ENCODE measurements at regions not wholly inside any gene's neighbourhood (a gene's known extent, or its start where the extent isn't known, plus 50 kb on each side); places are given as distances from the start of the nearest gene placed in this dataset.
"Not testable (repeated sequence)": the region's sequence is repeated elsewhere in the genome, so short reads cannot be mapped to it uniquely, and the experiment has no call there.

DNA sequence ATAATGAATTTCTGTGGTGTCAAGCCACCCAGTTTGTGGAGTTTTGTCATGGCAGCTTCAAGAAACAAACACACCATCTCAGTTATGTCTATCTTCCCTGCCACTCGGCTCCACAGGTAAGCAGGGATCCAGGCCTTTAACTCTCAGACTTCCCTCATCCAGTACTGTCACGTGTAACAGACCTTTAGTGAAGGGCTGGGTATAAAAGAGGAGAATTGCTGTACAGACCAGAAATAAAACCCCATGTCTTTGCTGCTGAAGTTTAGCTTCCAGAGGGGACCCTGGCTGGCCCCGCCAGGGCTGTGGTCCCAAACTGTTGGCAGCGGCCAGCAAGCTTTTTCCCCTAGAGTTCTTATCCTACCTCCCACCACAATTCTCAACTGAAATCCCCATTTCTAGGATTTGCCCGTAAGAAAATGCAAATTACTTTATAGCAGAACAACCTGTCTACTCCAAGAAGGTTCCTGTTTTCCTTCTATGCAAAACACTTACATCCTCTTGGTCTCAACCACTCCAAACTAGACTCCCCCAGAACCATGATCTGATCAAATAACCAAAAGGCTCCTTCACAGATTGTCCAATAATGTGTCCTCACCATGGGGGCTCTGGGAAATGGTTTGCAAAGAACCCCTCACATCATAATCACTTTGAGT is 438.0 kb upstream of the ID2 start:
- in situ Hi-C loops (cut with HindIII; ENCODE audit: low pct_unique_long_range_greater_than_20kb, low sequenced_read_pairs), result no loop called here
- no peak for DNase-seq (ENCODE audit: low read depth in 1 of 2, low spot score in 1 of 2)
- TF ChIP-seq JUND (IDR thresholded peaks at IDR 0.05; ENCODE audit: low read depth), result no peak

GRCh38 chr2:8244639-8245038 is 437.2 kb upstream of the ID2 start:
- DNase-seq (ENCODE audit: low read depth in 1 of 2, low spot score in 1 of 2), result no peak
- TF ChIP-seq JUND (IDR thresholded peaks at IDR 0.05; ENCODE audit: low read depth), result no peak
- in situ Hi-C loops (cut with HindIII; ENCODE audit: low pct_unique_long_range_greater_than_20kb, low sequenced_read_pairs), result no loop called here

- in situ Hi-C loops (cut with HindIII; ENCODE audit: low pct_unique_long_range_greater_than_20kb, low sequenced_read_pairs), result no loop called here
- no peak for DNase-seq (ENCODE audit: low read depth in 1 of 2, low spot score in 1 of 2)
- no peak for TF ChIP-seq JUND (IDR thresholded peaks at IDR 0.05; ENCODE audit: low read depth)
Observed at GRCh38 chr2:8246137-8246536, 435.7 kb upstream of the ID2 start.

DNA sequence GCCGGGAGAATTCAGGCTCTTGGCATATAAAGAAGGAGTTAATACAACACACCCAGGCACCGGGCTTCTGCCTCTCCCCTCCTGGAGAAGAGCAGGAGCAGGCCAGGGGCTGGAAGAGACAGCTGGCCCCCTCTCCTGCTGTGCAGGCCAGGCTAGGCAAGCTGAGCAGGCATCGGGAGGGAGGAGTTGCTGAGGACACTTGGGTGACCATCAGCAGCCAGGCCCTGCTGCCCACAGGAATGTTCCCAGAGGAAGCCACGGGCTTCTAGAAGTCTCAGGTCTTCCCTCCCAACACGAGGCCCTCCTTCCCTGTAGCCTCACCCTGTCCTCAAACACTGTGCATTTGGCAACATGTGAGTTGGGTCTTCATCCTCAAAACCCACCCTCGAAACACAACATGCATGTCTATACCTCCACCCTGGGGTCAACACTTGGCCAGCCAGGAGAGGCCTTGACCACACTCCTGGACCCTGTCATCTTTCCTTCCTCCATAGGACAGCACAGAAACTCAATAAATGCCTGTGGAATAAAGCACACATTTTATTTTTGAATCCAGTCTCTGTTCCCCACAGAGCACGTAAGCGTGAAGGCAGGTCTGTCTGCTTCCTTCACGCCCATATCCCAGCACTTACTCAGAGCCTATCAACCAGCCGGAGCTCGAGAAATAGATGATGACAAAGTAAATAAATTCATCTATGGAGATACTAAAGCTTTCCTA is 433.8 kb upstream of the ID2 start:
- in situ Hi-C loops (cut with HindIII; ENCODE audit: low pct_unique_long_range_greater_than_20kb, low sequenced_read_pairs), result no loop called here
- no peak for DNase-seq (ENCODE audit: low read depth in 1 of 2, low spot score in 1 of 2)
- no peak for TF ChIP-seq JUND (IDR thresholded peaks at IDR 0.05; ENCODE audit: low read depth)

DNA sequence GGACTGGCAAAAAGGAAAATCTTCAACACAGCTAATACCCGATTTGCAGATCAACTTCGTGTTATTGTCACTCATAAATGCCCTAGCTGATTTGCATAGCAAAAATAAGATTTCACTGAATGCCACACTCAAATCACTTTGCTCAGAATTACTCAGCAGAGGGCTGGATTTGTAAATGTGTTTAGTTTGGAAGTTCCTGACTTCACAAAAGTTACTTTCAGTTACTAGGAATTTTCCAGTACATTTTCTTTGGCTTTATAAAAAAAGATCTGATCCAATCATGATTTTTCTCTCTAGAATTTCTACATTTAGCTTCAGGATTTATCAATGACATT is 433.3 kb upstream of the ID2 start:
- TF ChIP-seq JUND (IDR thresholded peaks at IDR 0.05; ENCODE audit: low read depth), result no peak
- in situ Hi-C loops (cut with HindIII; ENCODE audit: low pct_unique_long_range_greater_than_20kb, low sequenced_read_pairs), result no loop called here
- no peak for DNase-seq (ENCODE audit: low read depth in 1 of 2, low spot score in 1 of 2)

DNA sequence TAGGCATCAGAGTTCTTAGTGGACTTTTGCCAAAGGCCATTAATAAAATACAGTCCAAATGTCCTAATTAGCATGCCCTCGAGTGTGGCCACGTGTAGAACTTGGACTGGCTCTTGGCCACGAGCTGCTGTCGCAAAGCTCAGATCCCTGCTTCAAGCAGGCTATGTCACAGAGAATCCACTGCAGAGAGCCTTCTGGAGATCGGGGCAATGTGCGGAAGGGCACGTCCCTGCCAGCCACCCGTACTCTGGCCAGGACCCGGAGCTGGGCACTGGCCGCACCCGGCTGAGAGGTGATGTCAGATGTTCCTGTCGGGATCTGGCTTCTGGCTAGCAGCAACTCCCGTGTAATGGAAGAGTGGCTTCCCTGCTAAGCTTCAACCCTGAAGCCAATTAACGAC is 432.7 kb upstream of the ID2 start:
- no peak for DNase-seq (ENCODE audit: low read depth in 1 of 2, low spot score in 1 of 2)
- in situ Hi-C loops (cut with HindIII; ENCODE audit: low pct_unique_long_range_greater_than_20kb, low sequenced_read_pairs), result no loop called here
- no peak for TF ChIP-seq JUND (IDR thresholded peaks at IDR 0.05; ENCODE audit: low read depth)

GRCh38 chr2:8249769-8250168 is 432.1 kb upstream of the ID2 start:
- in situ Hi-C loops (cut with HindIII; ENCODE audit: low pct_unique_long_range_greater_than_20kb, low sequenced_read_pairs), result no loop called here
- TF ChIP-seq JUND (IDR thresholded peaks at IDR 0.05; ENCODE audit: low read depth), result no peak
- DNase-seq (ENCODE audit: low read depth in 1 of 2, low spot score in 1 of 2), result no peak

- DNase-seq (ENCODE audit: low read depth in 1 of 2, low spot score in 1 of 2); in situ Hi-C loops (cut with HindIII; ENCODE audit: low pct_unique_long_range_greater_than_20kb, low sequenced_read_pairs): not testable (repeated sequence)
Observed at GRCh38 chr2:8250290-8250689, 431.6 kb upstream of the ID2 start.

DNA sequence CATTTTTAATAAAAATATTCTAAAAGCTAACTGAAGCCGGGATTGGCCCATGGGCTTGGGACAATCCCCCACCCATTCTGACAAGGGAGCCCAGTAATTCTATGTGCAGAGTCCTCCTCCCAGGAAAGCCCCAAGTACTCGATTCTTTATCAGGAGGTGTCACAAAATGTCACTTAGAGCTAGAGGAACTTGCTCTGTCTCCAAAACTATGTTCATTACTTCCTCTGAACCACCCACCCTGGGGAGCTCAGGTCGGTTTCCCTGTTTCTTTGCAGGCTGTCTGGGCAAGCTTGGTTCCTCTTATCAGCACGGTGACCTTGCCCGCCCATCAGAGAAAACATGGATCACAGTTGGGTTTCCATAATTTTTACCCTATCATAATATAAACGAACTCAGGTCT is 430.6 kb upstream of the ID2 start:
- in situ Hi-C loops (cut with HindIII; ENCODE audit: low pct_unique_long_range_greater_than_20kb, low sequenced_read_pairs), result no loop called here
- TF ChIP-seq JUND (IDR thresholded peaks at IDR 0.05; ENCODE audit: low read depth), result no peak
- DNase-seq (ENCODE audit: low read depth in 1 of 2, low spot score in 1 of 2), result no peak

GRCh38 chr2:8251856-8252255 is 430.0 kb upstream of the ID2 start:
- in situ Hi-C loops (cut with HindIII; ENCODE audit: low pct_unique_long_range_greater_than_20kb, low sequenced_read_pairs), result no loop called here
- DNase-seq (ENCODE audit: low read depth in 1 of 2, low spot score in 1 of 2), result no peak
- TF ChIP-seq JUND (IDR thresholded peaks at IDR 0.05; ENCODE audit: low read depth), result no peak

GRCh38 chr2:8252997-8253694 is 428.7 kb upstream of the ID2 start:
- no peak for DNase-seq (ENCODE audit: low read depth in 1 of 2, low spot score in 1 of 2)
- TF ChIP-seq JUND (IDR thresholded peaks at IDR 0.05; ENCODE audit: low read depth), result no peak
- in situ Hi-C loops (cut with HindIII; ENCODE audit: low pct_unique_long_range_greater_than_20kb, low sequenced_read_pairs), result no loop called here

GRCh38 chr2:8253781-8254180 is 428.1 kb upstream of the ID2 start:
- no peak for DNase-seq (ENCODE audit: low read depth in 1 of 2, low spot score in 1 of 2)
- in situ Hi-C loops (cut with HindIII; ENCODE audit: low pct_unique_long_range_greater_than_20kb, low sequenced_read_pairs), result no loop called here
- TF ChIP-seq JUND (IDR thresholded peaks at IDR 0.05; ENCODE audit: low read depth), result no peak

GRCh38 chr2:8254214-8254613 is 427.6 kb upstream of the ID2 start:
- in situ Hi-C loops (cut with HindIII; ENCODE audit: low pct_unique_long_range_greater_than_20kb, low sequenced_read_pairs); DNase-seq (ENCODE audit: low read depth in 1 of 2, low spot score in 1 of 2): not testable (repeated sequence)

Measured in T47D (cell line).